ENCODE measurements at regions not wholly inside any gene's neighbourhood (a gene's known extent, or its start where the extent isn't known, plus 50 kb on each side); places are given as distances from the start of the nearest gene placed in this dataset.

GRCh38 chr14:97760050-97760449 is 962.9 kb downstream of the VRK1 start:
- TF ChIP-seq CTCF (IDR thresholded peaks at IDR 0.05) (no peak), POLR2AphosphoS5 (IDR thresholded peaks at IDR 0.05) (no peak), POLR2A (IDR thresholded peaks at IDR 0.05) (no peak)

Measured in breast epithelium (tissue), 3 donors.